ENCODE measurements at regions not wholly inside any gene's neighbourhood (a gene's known extent, or its start where the extent isn't known, plus 50 kb on each side); places are given as distances from the start of the nearest gene placed in this dataset.
"Not testable (repeated sequence)": the region's sequence is repeated elsewhere in the genome, so short reads cannot be mapped to it uniquely, and the experiment has no call there.

DNA sequence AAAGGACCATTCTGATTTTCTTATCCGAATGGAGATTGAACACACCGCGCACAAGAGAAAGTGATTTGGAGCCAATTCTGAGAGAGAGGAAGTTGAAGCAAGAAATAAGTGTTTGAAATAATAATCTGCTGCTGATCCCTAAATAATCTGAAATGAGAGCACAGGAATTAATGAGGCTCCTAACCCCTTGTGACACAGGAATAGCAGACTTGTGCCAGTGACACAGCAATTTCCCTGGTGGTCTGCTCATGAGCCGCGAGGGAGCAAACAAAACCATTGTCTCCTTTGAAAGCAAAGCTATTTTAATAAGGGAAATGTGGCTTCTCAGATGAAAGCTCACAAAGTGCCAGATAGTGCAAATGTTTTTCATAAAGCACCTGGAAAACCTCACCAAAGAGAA lies 936.1 kb upstream of the WWC1 start:
- FAIRE-seq = no peak
- no peak for DNase-seq (ENCODE audit: low spot score in 2 of 2)

DNA sequence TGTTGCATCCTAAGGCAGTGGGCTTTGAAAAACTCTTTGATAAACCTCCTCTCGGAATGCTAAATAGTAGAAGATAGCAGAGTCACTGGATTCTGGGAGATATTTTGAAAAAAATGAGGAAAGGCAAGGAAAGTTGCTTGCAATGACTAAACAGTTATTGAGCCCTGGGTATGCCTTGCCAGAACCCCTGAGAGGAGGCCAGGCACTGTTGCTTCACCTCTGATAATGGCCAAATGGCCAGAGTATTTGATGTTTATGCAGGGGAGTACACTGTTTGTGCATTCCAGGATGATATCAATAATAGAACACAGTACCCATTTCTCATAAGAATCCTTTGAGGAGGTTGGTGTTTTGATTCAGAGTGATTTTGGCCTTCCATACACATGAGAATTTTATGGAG lies 935.1 kb upstream of the WWC1 start:
- no peak for DNase-seq (ENCODE audit: low spot score in 2 of 2)
- FAIRE-seq = no peak

DNA sequence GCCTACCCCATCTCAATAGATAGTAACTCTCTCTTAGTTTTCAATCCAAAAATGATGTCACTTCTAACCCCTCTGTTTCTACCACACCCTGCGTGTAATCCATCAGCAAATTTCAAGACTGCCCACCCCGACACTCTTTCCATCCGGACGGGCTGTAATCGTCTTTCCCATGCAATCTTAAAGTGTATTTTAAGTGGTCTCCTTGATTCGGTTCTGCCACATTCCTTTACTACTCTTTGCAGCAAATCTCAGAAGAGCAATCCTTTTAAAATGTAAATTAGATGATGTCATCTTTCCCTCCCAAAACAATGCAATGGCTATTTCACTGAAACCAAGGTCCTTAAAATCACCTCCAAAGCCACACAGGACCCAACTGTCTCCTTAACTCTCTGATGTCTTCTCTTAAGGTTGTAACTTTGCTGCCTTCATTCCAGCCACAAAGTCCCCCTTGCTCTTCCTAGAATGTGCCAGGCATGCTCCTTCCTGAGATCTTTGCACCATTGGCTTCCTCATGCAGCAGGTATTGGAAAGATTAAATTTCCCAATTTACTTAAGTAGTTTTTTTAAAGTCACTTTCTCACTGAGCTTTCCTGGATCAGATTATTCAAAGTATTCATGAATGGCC lies 932.5 kb upstream of the WWC1 start:
- DNase-seq (ENCODE audit: low spot score in 2 of 2) (no peak), FAIRE-seq (no peak)

DNA sequence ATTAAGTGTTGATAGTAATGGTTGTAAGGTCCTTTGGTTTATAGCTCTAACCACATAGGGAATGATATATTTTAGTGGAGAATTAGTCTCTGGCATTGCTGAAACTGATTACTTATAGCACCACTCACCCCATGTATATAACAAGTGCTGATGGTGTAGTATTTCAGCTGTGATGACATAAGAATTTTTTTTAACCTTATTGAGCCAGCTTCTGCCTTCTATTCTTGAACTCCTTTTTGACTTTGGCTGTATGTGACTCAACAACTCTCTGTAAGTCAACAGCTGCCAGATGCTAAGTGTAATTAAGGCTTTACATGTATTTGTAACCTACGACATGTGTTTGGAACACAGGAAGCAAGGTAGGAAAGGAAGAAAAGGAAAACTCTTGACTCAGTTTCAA lies 929.6 kb upstream of the WWC1 start:
- FAIRE-seq (no peak), DNase-seq (ENCODE audit: low spot score in 2 of 2) (no peak)

DNA sequence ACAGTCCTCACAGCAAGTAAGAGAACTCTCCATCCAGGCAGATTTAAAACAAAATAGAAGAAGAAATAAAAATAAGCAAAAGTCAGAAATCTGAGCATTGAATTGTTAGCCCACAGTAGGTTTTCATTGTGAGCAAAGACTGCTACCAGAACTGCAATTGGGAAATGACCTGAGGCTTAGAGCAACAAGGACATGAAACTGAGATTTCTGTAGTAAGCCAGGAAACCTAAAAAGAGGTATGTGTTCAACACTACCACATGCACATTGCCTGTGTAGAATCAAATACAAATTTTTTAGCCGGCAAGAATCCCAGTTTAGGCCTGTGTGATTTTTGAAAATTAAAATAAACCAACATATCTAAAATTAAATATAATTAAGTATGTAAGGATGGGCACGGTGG lies 928.4 kb upstream of the WWC1 start:
- no peak for FAIRE-seq
- no peak for DNase-seq (ENCODE audit: low spot score in 2 of 2)

DNA sequence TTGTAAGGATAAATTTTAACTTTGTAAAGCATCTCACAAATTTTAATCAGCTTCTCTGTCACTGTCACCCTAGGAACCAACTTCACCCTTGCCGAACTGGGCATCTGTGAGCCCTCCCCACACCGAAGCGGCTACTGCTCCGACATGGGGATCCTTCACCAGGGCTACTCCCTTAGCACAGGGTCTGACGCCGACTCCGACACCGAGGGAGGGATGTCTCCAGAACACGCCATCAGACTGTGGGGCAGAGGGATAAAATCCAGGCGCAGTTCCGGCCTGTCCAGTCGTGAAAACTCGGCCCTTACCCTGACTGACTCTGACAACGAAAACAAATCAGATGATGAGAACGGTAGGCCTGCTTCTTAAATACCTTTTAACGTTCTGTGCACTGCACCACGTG lies 916.3 kb upstream of the WWC1 start:
- DNase-seq (ENCODE audit: low spot score in 2 of 2) = no peak
- no peak for FAIRE-seq

DNA sequence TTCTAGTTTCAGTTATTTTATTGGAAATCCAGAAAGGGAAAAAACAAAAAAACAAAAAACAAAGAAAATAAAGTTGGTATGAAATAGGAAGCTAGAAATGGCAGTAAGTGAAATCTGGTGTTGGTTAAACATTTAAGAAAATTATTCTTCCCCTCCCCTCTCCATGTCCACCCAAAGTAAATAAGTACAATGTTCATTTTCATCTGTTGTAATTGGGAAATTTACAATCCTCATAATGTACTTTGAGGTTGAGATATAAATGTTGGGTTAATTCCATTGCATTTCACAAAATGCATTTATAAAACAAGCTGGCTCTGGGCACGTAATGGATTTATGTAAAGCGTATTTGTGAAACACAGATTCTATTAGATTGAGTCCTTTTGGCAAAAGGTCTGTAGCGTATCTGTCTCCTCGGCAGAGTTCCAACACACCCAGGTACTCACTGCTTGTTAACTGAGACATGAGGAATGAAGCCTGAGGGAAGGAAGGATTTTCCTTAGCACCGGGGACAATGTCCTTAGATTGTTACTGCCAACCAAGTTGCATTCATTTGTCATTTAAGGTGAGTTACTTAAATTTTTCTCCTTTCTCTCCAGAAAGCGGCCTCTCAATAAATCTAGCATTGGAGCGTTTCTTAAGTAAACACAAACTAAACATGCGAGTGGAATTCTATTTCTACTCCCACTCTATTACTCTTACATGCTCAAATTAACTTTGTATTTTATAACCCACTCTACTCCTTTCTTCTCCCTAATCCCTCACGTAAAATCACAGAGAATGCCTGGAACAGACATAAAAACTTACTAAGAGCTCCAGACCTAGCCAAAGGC lies 912.3 kb upstream of the WWC1 start:
- no peak for DNase-seq (ENCODE audit: low spot score in 2 of 2)
- FAIRE-seq = no peak

DNA sequence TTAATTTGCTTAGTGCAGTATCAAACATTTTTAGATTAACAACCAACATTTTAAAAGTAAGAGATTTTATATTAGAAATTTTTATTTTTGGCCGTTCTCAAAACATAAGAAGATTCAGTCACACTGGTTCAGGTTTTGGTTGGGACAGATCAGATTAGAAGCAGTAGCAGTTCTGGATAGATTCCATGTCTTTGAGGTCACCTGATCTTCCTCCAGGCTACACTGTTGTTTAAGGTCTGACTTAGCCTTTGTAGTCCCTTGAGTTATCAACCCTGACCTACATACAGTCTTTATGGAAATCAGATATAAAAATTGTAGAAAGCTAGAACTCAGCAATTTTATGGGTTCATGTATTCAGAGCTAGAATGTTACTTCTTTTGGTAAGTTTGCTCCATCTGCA lies 910.0 kb upstream of the WWC1 start:
- no peak for FAIRE-seq
- DNase-seq (ENCODE audit: low spot score in 2 of 2) = no peak

DNA sequence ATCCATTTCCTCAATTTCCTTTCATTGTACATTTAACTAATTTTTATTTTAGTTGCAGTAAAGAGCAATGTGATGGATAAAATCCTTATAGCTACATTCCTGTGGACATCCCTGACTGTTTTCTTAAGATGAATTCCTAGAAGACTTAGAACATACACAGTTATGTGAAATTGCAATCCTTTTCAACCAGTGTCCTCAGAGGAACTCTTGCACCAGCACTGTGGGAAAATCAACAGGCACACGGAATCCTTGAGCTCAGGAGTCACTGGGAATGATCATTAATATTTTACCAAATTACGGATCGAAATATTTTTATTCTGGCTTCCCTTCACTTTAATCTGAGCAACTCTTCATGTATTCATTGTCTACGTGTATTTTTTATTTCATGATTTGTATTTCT lies 901.9 kb upstream of the WWC1 start:
- no peak for FAIRE-seq
- no peak for DNase-seq (ENCODE audit: low spot score in 2 of 2)

DNA sequence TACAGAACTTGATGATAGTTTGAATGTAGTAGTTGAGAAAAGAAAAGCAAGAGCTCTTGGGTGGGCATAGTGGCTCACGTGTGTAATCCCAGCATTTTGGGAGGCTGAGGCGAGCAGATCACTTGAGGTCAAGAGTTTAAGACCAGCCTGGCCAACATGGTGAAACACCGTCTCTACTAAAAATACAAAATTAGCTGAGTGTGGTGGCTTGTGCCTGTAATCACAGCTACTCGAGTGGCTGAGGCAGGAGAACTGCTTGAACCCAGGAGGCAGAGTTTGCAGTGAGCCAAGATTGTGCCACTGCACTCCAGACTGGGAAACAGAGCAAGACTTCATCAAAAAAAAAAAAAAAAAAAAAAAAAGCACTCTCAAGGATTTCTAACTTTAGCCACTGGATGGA lies 900.2 kb upstream of the WWC1 start:
- FAIRE-seq = not testable (repeated sequence)

DNA sequence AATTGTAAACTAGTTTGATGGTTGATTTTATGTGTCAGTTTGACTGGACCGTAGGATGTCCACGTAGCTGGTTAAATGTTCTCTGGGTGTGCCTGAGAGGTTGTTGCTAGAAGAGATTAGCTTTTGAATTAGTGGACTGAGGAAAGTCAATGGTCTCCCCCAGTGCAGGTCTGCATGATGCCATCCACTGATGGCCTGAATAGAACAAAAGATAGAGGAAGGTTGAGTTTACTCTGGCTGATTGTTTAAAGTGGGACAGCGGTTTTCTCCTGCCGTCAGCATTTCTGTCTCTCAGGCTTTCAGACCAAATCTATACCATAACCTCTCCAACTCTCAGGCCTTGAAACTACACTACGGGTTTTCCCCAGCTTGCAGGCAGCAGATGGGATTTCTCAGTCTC lies 899.2 kb upstream of the WWC1 start:
- FAIRE-seq (no peak), DNase-seq (ENCODE audit: low spot score in 2 of 2) (no peak)

More for the DNA sequence above, 900.2 kb upstream of the WWC1 start:
- DNase-seq (ENCODE audit: low spot score in 2 of 2) = not testable (repeated sequence)

DNA sequence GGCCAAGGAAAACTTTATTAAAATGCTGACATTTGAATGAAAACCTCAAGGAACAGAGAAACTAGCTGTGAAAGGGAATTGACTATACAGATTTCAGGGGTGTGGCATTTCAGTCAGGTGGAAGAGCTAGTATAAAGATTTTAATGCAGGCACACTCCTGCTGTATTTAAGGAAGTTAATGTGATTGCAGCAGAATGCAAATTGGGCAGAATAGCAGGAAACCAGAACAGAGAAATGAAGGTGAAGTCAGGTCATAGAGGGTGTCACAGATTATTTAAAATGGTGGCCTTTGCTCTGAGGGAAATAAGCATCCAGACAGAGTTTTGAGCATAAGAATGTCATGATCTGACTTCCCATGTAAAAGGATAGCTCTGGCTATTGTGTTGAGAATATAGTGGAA lies 898.1 kb upstream of the WWC1 start:
- FAIRE-seq = no peak
- no peak for DNase-seq (ENCODE audit: low spot score in 2 of 2)

DNA sequence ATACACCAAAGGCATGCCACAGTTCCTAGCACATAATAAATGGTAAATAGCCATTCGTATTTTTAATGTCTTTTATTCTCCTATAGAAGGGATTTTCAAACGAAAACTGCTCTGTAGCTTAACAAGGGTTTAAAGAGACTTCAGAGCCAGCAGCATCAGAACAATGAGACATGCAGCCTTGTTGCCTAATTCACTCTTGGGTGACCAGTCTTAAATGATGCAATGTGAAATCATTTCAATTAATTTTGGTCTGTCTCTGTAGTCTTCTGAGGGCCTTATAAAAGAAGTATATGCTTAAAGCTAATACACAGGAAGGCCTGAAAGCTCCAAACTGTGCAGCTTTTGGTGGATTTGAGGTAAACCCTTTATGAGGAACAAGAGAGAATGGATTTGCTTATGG lies 888.8 kb upstream of the WWC1 start:
- DNase-seq (ENCODE audit: low spot score in 2 of 2) (no peak), FAIRE-seq (no peak)

DNA sequence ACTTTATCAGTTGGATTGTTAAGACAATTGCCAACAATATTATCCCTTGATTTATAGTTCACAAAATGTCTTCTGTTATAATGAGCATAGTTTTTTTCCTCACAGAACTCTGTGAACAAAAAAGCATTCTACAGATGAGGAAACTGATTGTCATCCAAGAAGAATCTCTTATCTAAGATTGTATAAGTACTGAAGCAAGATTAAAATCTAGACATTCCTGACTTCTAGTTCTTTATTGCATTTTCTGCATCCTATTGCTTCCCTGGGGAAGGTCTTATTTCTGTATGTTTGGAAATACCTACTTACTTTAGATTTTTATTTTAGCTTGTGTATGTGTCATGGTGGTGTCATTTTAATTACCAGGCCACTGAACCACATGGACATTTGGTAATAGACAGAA lies 884.9 kb upstream of the WWC1 start:
- DNase-seq (ENCODE audit: low spot score in 2 of 2) (no peak), FAIRE-seq (no peak)

DNA sequence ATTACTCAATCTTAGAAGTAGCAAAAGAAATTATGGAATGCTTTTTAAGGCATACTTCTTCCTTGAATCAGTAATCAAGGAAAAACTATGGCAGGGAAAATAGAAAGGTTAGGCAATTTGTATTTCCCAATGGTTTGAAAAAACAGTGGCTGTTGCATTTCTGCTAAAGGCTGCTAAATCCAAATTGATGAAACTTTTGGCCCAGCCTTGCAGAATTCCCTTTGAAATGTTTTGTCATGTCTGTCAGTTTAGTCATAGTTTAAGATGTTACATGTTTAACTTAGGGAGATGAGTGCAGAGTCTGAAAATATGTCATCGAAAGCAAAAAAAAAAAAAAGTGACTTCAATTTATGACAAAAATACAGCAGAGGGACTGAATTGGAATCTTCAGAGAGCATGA lies 878.9 kb upstream of the WWC1 start:
- no peak for FAIRE-seq

DNA sequence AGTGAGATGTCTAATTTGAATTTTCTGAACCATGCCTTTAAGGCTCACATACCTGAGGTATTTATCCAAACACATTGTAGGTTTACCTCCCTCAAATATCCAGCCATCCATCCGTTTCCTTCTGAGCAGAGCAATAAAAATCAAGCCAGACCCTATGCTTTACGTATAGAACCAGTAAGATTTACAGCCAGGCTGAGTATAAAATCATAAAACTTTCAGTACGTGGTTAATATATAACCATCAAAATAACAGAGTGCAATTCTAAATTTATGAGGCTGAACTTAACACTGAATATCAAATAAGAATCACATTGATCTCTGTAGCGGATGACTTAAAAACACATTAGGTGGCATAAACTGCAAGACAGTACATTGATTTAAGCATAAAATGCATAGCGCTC lies 877.9 kb upstream of the WWC1 start:
- DNase-seq (ENCODE audit: low spot score in 2 of 2) (no peak), FAIRE-seq (no peak)

More for the DNA sequence above, 878.9 kb upstream of the WWC1 start:
- no peak for DNase-seq (ENCODE audit: low spot score in 2 of 2)

DNA sequence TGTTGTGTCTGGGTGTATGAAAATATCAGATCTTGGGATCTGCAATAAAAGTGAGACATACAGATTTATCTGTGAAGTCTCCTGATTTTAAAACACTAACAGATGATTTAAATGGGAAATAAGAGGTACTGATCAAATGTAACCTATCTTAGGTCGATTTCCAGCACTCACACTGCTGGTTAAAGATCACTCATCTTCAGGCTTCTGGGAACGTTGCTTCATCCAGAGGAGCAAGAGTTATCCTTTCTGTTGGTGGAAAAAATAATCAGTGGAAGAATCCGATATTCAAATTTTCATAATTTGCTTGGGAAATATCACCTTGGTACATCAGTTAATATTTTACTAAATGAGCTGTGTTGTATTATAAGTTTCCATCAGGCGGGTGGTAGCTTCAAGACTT lies 876.8 kb upstream of the WWC1 start:
- no peak for DNase-seq (ENCODE audit: low spot score in 2 of 2)
- no peak for FAIRE-seq

DNA sequence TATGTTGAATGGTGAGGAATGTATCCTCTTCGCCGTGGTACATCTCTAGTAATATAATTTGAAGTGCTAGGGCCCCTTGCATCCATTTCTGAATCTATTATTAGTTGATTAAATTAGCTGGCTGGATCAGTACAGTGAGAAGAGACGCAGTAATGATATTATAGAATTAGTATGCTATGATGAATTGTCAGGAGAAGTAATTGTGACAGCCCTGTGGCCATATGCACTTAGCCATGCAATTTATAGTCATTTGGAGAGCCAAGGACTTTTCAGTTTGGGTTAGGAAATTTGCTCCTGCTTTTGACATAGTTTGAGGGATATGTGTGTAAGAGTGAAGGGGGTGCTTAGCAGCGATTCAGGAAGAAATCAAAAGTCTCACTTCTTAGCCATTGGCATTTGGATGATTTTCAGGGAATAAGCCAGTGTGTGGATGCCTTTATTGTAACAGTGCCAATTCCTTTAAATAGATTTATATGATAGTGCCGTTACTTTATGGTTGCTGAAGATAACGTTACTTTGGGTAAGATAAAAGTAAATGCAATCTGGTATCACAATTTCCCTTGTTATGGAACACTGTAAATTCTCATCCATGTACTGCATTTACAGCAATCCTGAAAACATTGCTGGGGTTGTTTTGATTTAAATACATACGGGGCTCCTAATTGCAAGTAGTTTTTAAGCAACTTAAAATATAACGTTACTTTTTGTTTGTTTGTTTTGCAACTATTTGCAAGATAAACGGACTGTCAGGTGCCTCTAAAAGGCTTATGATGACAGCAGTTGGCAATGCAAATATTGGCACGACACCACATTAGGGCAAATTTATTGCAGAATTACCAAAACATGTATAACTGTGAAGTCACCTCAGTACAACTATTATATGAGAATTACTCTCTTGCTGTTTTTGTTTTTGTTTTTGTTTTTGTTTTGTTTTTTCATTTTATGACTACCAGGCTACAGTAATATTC lies 875.4 kb upstream of the WWC1 start:
- DNase-seq (ENCODE audit: low spot score in 2 of 2) = no peak
- FAIRE-seq = no peak

DNA sequence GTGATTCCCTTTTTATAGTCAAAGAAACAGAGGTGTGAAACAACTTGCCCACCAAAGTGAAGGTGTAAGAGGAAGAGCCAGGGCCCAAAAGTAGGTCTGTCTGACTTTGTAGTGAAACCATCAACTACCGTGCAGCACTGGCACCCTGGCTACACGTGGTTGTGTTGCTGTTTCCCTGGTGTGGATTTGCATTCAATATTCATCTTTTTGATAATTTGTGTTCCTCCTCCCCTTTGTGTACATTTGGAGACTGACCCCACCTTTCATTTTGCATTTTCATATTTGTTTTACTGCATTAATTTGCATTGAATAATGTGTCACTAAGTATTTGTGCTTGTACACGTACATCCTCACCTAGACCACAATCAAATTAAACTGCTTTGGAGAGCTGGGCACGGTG lies 873.8 kb upstream of the WWC1 start:
- FAIRE-seq = no peak
- no peak for DNase-seq (ENCODE audit: low spot score in 2 of 2)

DNA sequence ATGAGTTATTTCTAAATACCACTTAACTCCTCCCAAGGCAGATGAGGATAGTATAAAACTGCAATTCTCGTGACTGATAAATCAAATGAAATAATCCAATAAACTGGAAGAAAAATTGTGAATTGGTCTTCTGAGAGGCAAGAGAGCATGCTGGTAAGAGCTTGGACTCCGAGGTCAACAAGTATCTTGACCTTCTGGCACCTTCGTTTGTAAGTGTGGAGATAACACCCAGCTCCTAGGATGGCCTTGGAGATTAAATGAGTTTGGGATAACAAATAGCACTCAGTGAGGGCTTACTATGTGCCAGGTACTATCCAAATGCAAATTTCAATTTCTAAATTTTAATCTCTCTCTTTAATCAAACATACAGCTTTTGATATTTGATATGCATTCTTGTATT lies 866.3 kb upstream of the WWC1 start:
- no peak for DNase-seq (ENCODE audit: low spot score in 2 of 2)
- FAIRE-seq = no peak

DNA sequence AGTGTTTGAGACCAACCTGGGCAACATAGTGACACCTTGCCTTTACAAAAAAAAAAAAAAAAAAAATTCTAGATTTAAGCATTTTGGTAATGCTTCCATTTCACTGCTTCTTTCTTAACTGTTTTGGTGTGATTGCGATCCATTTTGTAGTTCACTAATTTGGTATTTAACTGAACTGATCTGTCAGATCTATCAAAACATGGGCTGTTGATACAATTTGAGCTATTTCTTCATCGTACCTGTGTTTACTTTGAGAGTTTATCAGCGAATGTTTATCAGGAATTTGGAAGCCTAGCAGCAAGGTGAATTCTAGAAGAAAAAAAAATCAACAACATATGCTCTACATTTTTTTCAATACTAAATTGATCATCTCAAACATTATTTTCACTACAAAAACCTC lies 864.9 kb upstream of the WWC1 start:
- no peak for FAIRE-seq
- no peak for DNase-seq (ENCODE audit: low spot score in 2 of 2)

Data from frontal cortex (tissue), 3 donors.